ENCODE measurements at regions not wholly inside any gene's neighbourhood (a gene's known extent, or its start where the extent isn't known, plus 50 kb on each side); places are given as distances from the start of the nearest gene placed in this dataset.

DNA sequence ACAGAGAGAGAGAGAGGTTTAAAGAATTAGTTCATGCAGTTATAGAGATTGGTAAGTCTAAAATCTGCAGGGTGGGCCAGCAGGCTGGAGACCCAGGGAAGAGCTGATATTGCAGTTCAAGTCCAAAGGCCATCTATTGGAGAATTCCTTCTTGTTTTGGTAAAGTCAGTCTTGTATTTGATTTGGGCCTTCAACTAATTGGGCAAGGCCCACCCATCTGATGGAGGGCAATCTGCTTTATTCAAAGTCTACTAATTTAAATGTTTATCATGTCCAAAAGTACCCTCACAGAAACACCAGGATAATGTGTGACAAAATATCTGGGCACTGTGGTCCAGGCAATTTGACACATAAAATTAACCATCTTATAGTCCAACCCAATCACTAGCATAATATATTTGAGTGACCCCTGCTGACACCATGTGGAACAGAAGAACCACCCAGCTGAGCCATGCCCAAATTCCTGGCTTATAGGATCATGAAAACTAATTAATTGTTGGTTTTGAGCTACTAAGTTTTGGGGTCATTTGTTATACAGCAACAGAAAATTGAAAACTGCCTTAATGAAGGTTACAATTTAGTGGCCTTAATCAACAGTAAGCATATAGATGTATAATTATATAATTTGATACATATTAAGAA lies 109.1 kb upstream of the PLXNC1 start:
- DNase-seq (no peak), ATAC-seq (no peak)
- intact Hi-C loops (cut with DNase I) = no loop called here
- Histone ChIP-seq H3K36me3 (no peaks in the 10 kb centered on the region), H3K27ac (no peak overlapping the region), H3K4me1 (no peaks in the 10 kb centered on the region), H3K4me3 (no peak overlapping the region), H3K27me3 (ENCODE audit: low read depth) (no peaks in the 10 kb centered on the region), H3K9me3 (peaks cover 11% of the 10 kb centered on the region)
- TF ChIP-seq, protein P1, sequence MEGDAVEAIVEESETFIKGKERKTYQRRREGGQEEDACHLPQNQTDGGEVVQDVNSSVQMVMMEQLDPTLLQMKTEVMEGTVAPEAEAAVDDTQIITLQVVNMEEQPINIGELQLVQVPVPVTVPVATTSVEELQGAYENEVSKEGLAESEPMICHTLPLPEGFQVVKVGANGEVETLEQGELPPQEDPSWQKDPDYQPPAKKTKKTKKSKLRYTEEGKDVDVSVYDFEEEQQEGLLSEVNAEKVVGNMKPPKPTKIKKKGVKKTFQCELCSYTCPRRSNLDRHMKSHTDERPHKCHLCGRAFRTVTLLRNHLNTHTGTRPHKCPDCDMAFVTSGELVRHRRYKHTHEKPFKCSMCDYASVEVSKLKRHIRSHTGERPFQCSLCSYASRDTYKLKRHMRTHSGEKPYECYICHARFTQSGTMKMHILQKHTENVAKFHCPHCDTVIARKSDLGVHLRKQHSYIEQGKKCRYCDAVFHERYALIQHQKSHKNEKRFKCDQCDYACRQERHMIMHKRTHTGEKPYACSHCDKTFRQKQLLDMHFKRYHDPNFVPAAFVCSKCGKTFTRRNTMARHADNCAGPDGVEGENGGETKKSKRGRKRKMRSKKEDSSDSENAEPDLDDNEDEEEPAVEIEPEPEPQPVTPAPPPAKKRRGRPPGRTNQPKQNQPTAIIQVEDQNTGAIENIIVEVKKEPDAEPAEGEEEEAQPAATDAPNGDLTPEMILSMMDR (IDR thresholded peaks at IDR 0.05) = no peak

DNA sequence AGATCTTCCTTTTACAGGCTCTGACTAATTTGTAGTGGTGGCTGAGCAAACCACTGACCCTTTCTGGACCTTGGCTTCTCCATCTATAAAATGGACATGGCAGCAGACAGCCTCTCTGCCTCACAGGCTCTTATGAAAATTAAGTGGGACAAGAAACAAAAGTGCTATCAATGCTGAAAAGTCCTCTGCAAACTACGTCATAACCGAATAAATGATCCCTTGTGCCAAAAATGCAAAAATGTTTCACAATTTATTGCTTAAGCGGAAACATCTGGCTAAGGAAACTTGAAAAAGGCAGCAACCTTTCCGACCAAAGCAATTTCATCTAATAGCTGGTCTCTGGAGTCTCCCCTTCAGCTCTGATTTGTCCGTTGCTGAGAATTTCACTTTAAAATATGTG lies 108.5 kb upstream of the PLXNC1 start:
- TF ChIP-seq, protein P1 (IDR thresholded peaks at IDR 0.05) = no peak
- DNase-seq (no peak), ATAC-seq (no peak)
- Histone ChIP-seq H3K27me3 (ENCODE audit: low read depth) (no peaks in the 10 kb centered on the region), H3K36me3 (no peaks in the 10 kb centered on the region), H3K9me3 (peaks cover 11% of the 10 kb centered on the region), H3K27ac (no peak overlapping the region), H3K4me3 (no peak overlapping the region), H3K4me1 (no peaks in the 10 kb centered on the region)
- intact Hi-C loops (cut with DNase I) = no loop called here

DNA sequence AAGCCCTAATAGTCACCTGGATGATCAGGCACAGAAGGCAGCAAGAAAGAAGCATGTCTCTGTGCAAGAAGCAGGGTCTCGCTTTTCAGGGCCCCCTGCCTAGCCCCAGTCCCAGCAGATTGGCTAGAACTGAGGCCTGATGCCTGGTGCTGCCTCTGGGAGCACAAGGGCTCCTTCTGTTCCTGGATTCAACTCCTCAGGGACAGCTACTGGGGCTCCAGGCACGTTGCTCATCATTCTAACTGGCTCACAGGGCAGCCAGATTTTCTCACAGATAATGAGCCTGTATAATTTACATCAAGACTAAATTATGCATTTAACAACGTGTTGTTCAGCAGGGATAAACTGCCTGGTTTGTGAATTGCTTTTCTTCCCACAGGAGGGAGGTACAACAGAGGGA lies 106.5 kb upstream of the PLXNC1 start:
- ATAC-seq = no peak
- no peaks in the 10 kb centered on the region for H3K4me1 ChIP-seq

DNA sequence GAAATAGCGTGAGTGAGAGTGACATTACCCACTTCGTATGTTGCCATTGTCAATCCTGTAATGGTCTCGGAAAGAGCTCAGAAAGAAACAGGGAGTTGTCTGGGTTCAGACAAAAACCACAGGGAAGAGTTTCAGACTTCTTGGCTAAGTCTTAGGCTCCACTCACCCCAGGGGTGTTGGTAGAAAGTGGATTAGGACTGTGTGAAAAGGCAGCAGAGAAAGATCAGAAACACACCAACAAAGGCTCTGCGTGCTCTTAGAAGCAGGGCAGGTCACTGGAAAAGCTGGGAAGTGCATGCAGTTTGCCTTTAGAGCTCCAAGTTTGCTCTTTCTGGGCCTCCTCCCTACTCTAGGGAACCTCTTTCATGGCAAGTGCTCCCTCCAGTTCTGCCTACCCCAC lies 106.1 kb upstream of the PLXNC1 start:
- DNase-seq (no peak), ATAC-seq (no peak)
- no peaks in the 10 kb centered on the region for H3K36me3 ChIP-seq
- no peak overlapping the region for H3K4me3 ChIP-seq
- peaks cover 11% of the 10 kb centered on the region for H3K9me3 ChIP-seq
- no peaks in the 10 kb centered on the region for H3K27me3 ChIP-seq (ENCODE audit: low read depth)
- TF ChIP-seq, protein P1 (IDR thresholded peaks at IDR 0.05) = no peak
- no peak overlapping the region for H3K27ac ChIP-seq
- intact Hi-C loops (cut with DNase I) = no loop called here
- no peaks in the 10 kb centered on the region for H3K4me1 ChIP-seq

More for the DNA sequence above, 106.5 kb upstream of the PLXNC1 start:
- Histone ChIP-seq H3K27me3 (ENCODE audit: low read depth) (no peaks in the 10 kb centered on the region), H3K27ac (no peak overlapping the region), H3K9me3 (peaks cover 11% of the 10 kb centered on the region), H3K36me3 (no peaks in the 10 kb centered on the region), H3K4me3 (no peak overlapping the region)
- TF ChIP-seq, protein P1 (IDR thresholded peaks at IDR 0.05) = no peak
- DNase-seq = no peak
- intact Hi-C loops (cut with DNase I) = no loop called here

DNA sequence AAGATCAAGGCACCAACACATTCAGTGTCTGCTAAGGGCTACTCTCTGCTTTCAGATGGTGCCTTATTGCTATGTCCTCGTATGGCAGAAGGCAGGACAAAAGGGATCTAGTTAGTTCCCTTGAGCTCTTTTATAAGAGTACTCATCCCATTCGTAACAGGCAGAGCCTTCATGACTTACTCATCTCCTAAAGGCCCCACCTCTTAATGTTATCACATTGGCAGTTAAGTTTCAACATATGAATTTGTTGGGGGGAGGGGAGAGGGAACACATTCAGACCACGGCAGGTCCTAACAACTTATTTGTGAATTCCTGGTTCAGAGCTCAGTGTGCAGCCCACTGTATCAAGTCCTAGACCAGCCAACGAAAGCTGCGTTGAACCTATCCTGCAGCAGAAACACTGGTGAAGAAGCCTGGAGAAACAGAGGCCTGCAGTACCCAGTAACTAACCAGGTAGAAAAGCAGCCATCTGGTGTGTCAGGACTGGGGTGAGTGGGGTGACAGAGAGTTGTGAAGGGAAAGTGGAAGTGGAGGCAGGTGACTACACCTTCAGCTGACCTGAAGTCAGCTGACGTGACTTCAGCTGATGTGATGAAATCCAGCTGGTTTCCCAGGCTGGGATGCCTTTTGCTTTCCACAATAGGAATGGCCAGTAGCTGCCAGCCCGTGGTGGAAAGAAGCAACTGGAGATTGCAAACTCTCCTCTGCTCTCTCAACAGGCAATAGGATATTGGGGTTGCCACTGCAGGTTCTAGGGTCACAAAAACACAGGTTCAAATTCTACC lies 101.6 kb upstream of the PLXNC1 start:
- Histone ChIP-seq H3K27ac (no peak overlapping the region), H3K36me3 (no peaks in the 10 kb centered on the region), H3K9me3 (no peaks in the 10 kb centered on the region), H3K27me3 (ENCODE audit: low read depth) (no peaks in the 10 kb centered on the region), H3K4me3 (no peak overlapping the region), H3K4me1 (no peaks in the 10 kb centered on the region)
- intact Hi-C loops (cut with DNase I) = no loop called here
- no peak for ATAC-seq
- TF ChIP-seq, protein P1 (IDR thresholded peaks at IDR 0.05) = no peak
- no peak for DNase-seq
